ENCODE measurements at regions not wholly inside any gene's neighbourhood (a gene's known extent, or its start where the extent isn't known, plus 50 kb on each side); places are given as distances from the start of the nearest gene placed in this dataset.

- no peaks in the 10 kb centered on the region for H3K36me3 ChIP-seq (ENCODE audit: control insufficient read depth, insufficient read depth, low read length)
- H3K9me3 ChIP-seq (ENCODE audit: control insufficient read depth, low read length), result no peaks in the 10 kb centered on the region
- 89 to 90% methylated on average over 1 to 2 of the region's 2 CpGs for WGBS, 2 experiments
- no peak overlapping the region for H3K4me3 ChIP-seq (ENCODE audit: insufficient read depth, low read depth, low read length)
- no peak overlapping the region for H3K27ac ChIP-seq (ENCODE audit: insufficient read depth, low read depth, low read length, poor library complexity, severe bottlenecking)
- no peaks in the 10 kb centered on the region for H3K27me3 ChIP-seq (ENCODE audit: control insufficient read depth, insufficient read depth, low read length, poor library complexity, severe bottlenecking)
- H3K4me1 ChIP-seq (ENCODE audit: control insufficient read depth, insufficient read depth, low read length), result no peaks in the 10 kb centered on the region
Observed at GRCh38 chr18:47522359-47522758, 270.9 kb upstream of the SKOR2 start.

GRCh38 chr18:47520263-47520662 is 268.8 kb upstream of the SKOR2 start:
- H3K9me3 ChIP-seq (ENCODE audit: control insufficient read depth, low read length), result no peaks in the 10 kb centered on the region
- no peak overlapping the region for H3K27ac ChIP-seq (ENCODE audit: insufficient read depth, low read depth, low read length, poor library complexity, severe bottlenecking)
- no peaks in the 10 kb centered on the region for H3K27me3 ChIP-seq (ENCODE audit: control insufficient read depth, insufficient read depth, low read length, poor library complexity, severe bottlenecking)
- H3K36me3 ChIP-seq (ENCODE audit: control insufficient read depth, insufficient read depth, low read length), result no peaks in the 10 kb centered on the region
- H3K4me3 ChIP-seq (ENCODE audit: insufficient read depth, low read depth, low read length), result no peak overlapping the region
- no peaks in the 10 kb centered on the region for H3K4me1 ChIP-seq (ENCODE audit: control insufficient read depth, insufficient read depth, low read length)
- 87 to 89% methylated on average over 7 of the region's 9 CpGs for WGBS, 2 experiments

GRCh38 chr18:47519706-47520105 is 268.2 kb upstream of the SKOR2 start:
- Histone ChIP-seq H3K4me1 (ENCODE audit: control insufficient read depth, insufficient read depth, low read length) (no peaks in the 10 kb centered on the region), H3K36me3 (ENCODE audit: control insufficient read depth, insufficient read depth, low read length) (no peaks in the 10 kb centered on the region), H3K27me3 (ENCODE audit: control insufficient read depth, insufficient read depth, low read length, poor library complexity, severe bottlenecking) (no peaks in the 10 kb centered on the region), H3K27ac (ENCODE audit: insufficient read depth, low read depth, low read length, poor library complexity, severe bottlenecking) (no peak overlapping the region), H3K4me3 (ENCODE audit: insufficient read depth, low read depth, low read length) (no peak overlapping the region), H3K9me3 (ENCODE audit: control insufficient read depth, low read length) (no peaks in the 10 kb centered on the region)

GRCh38 chr18:47519277-47519676 is 267.8 kb upstream of the SKOR2 start:
- no peaks in the 10 kb centered on the region for H3K27me3 ChIP-seq (ENCODE audit: control insufficient read depth, insufficient read depth, low read length, poor library complexity, severe bottlenecking)
- no peak overlapping the region for H3K4me3 ChIP-seq (ENCODE audit: insufficient read depth, low read depth, low read length)
- H3K27ac ChIP-seq (ENCODE audit: insufficient read depth, low read depth, low read length, poor library complexity, severe bottlenecking), result no peak overlapping the region
- no peaks in the 10 kb centered on the region for H3K36me3 ChIP-seq (ENCODE audit: control insufficient read depth, insufficient read depth, low read length)
- no peaks in the 10 kb centered on the region for H3K4me1 ChIP-seq (ENCODE audit: control insufficient read depth, insufficient read depth, low read length)
- WGBS, 2 experiments, result 95 to 96% methylated on average over 5 of the region's 5 CpGs
- H3K9me3 ChIP-seq (ENCODE audit: control insufficient read depth, low read length), result no peaks in the 10 kb centered on the region

- no peaks in the 10 kb centered on the region for H3K9me3 ChIP-seq (ENCODE audit: control insufficient read depth, low read length)
- H3K4me1 ChIP-seq (ENCODE audit: control insufficient read depth, insufficient read depth, low read length), result no peaks in the 10 kb centered on the region
- H3K27me3 ChIP-seq (ENCODE audit: control insufficient read depth, insufficient read depth, low read length, poor library complexity, severe bottlenecking), result no peaks in the 10 kb centered on the region
- H3K4me3 ChIP-seq (ENCODE audit: insufficient read depth, low read depth, low read length), result no peak overlapping the region
- no peak overlapping the region for H3K27ac ChIP-seq (ENCODE audit: insufficient read depth, low read depth, low read length, poor library complexity, severe bottlenecking)
- WGBS, 2 experiments, result 93 to 98% methylated on average over 3 of the region's 3 CpGs
- H3K36me3 ChIP-seq (ENCODE audit: control insufficient read depth, insufficient read depth, low read length), result no peaks in the 10 kb centered on the region
Observed at GRCh38 chr18:47513614-47514013, 262.2 kb upstream of the SKOR2 start.

GRCh38 chr18:47512726-47513435 is 261.4 kb upstream of the SKOR2 start:
- Histone ChIP-seq H3K27me3 (ENCODE audit: control insufficient read depth, insufficient read depth, low read length, poor library complexity, severe bottlenecking) (no peaks in the 10 kb centered on the region), H3K36me3 (ENCODE audit: control insufficient read depth, insufficient read depth, low read length) (no peaks in the 10 kb centered on the region), H3K4me3 (ENCODE audit: insufficient read depth, low read depth, low read length) (no peak overlapping the region), H3K9me3 (ENCODE audit: control insufficient read depth, low read length) (no peaks in the 10 kb centered on the region), H3K27ac (ENCODE audit: insufficient read depth, low read depth, low read length, poor library complexity, severe bottlenecking) (no peak overlapping the region), H3K4me1 (ENCODE audit: control insufficient read depth, insufficient read depth, low read length) (no peaks in the 10 kb centered on the region)
- 94 to 96% methylated on average over 13 of the region's 13 CpGs for WGBS, 2 experiments

GRCh38 chr18:47512056-47512455 is 260.6 kb upstream of the SKOR2 start:
- Histone ChIP-seq H3K27ac (ENCODE audit: insufficient read depth, low read depth, low read length, poor library complexity, severe bottlenecking) (no peak overlapping the region), H3K4me3 (ENCODE audit: insufficient read depth, low read depth, low read length) (no peak overlapping the region), H3K36me3 (ENCODE audit: control insufficient read depth, insufficient read depth, low read length) (no peaks in the 10 kb centered on the region), H3K27me3 (ENCODE audit: control insufficient read depth, insufficient read depth, low read length, poor library complexity, severe bottlenecking) (no peaks in the 10 kb centered on the region), H3K9me3 (ENCODE audit: control insufficient read depth, low read length) (no peaks in the 10 kb centered on the region), H3K4me1 (ENCODE audit: control insufficient read depth, insufficient read depth, low read length) (no peaks in the 10 kb centered on the region)
- WGBS, 2 experiments, result 95 to 96% methylated on average over 6 of the region's 6 CpGs

GRCh38 chr18:47510831-47511230 is 259.4 kb upstream of the SKOR2 start:
- WGBS, 2 experiments, result 91 to 92% methylated on average over 4 of the region's 4 CpGs
- H3K27ac ChIP-seq (ENCODE audit: insufficient read depth, low read depth, low read length, poor library complexity, severe bottlenecking), result no peak overlapping the region

GRCh38 chr18:47507651-47508050 is 256.2 kb upstream of the SKOR2 start:
- Histone ChIP-seq H3K4me3 (ENCODE audit: insufficient read depth, low read depth, low read length) (no peak overlapping the region), H3K27me3 (ENCODE audit: control insufficient read depth, insufficient read depth, low read length, poor library complexity, severe bottlenecking) (no peaks in the 10 kb centered on the region), H3K27ac (ENCODE audit: insufficient read depth, low read depth, low read length, poor library complexity, severe bottlenecking) (no peak overlapping the region), H3K9me3 (ENCODE audit: control insufficient read depth, low read length) (no peaks in the 10 kb centered on the region), H3K4me1 (ENCODE audit: control insufficient read depth, insufficient read depth, low read length) (no peaks in the 10 kb centered on the region), H3K36me3 (ENCODE audit: control insufficient read depth, insufficient read depth, low read length) (no peaks in the 10 kb centered on the region)
- WGBS, 2 experiments, result 94 to 96% methylated on average over 3 of the region's 3 CpGs

More at GRCh38 chr18:47510831-47511230, 259.4 kb upstream of the SKOR2 start:
- H3K36me3 ChIP-seq (ENCODE audit: control insufficient read depth, insufficient read depth, low read length), result no peaks in the 10 kb centered on the region
- H3K4me1 ChIP-seq (ENCODE audit: control insufficient read depth, insufficient read depth, low read length), result no peaks in the 10 kb centered on the region
- H3K9me3 ChIP-seq (ENCODE audit: control insufficient read depth, low read length), result no peaks in the 10 kb centered on the region
- H3K4me3 ChIP-seq (ENCODE audit: insufficient read depth, low read depth, low read length), result no peak overlapping the region
- H3K27me3 ChIP-seq (ENCODE audit: control insufficient read depth, insufficient read depth, low read length, poor library complexity, severe bottlenecking), result no peaks in the 10 kb centered on the region

- Histone ChIP-seq H3K36me3 (ENCODE audit: control insufficient read depth, insufficient read depth, low read length) (no peaks in the 10 kb centered on the region), H3K27me3 (ENCODE audit: control insufficient read depth, insufficient read depth, low read length, poor library complexity, severe bottlenecking) (no peaks in the 10 kb centered on the region), H3K4me3 (ENCODE audit: insufficient read depth, low read depth, low read length) (no peak overlapping the region), H3K27ac (ENCODE audit: insufficient read depth, low read depth, low read length, poor library complexity, severe bottlenecking) (no peak overlapping the region), H3K4me1 (ENCODE audit: control insufficient read depth, insufficient read depth, low read length) (no peaks in the 10 kb centered on the region), H3K9me3 (ENCODE audit: control insufficient read depth, low read length) (no peaks in the 10 kb centered on the region)
- 84% methylated on average over 7 of the region's 7 CpGs for WGBS, 2 experiments
Observed at GRCh38 chr18:47506897-47507296, 255.4 kb upstream of the SKOR2 start.

GRCh38 chr18:47501946-47502345 is 250.5 kb upstream of the SKOR2 start:
- Histone ChIP-seq H3K27me3 (ENCODE audit: control insufficient read depth, insufficient read depth, low read length, poor library complexity, severe bottlenecking) (no peaks in the 10 kb centered on the region), H3K9me3 (ENCODE audit: control insufficient read depth, low read length) (no peaks in the 10 kb centered on the region), H3K36me3 (ENCODE audit: control insufficient read depth, insufficient read depth, low read length) (no peaks in the 10 kb centered on the region)

More at GRCh38 chr18:47501946-47502345, 250.5 kb upstream of the SKOR2 start:
- Histone ChIP-seq H3K27ac (ENCODE audit: insufficient read depth, low read depth, low read length, poor library complexity, severe bottlenecking) (no peak overlapping the region), H3K4me3 (ENCODE audit: insufficient read depth, low read depth, low read length) (no peak overlapping the region), H3K4me1 (ENCODE audit: control insufficient read depth, insufficient read depth, low read length) (no peaks in the 10 kb centered on the region)
- WGBS, 2 experiments, result 91% methylated on average over 6 of the region's 6 CpGs
